PC-9 (cell line): ENCODE measurements at regions not wholly inside any gene's neighbourhood (a gene's known extent, or its start where the extent isn't known, plus 50 kb on each side); places are given as distances from the start of the nearest gene placed in this dataset.

ENCODE experiments used
- BruUV-seq: library from RNA; stranded (reverse); fragments of 400-500 nt; replicated peaks from 2 replicates; lab custom pipeline; 2021; lab: Mats Ljungman, UMichigan
- CTCF ChIA-PET: fragments of 300-600 bp; sonication (Branson Sonifier 250); formaldehyde crosslinking; loops from one replicate; lab custom pipeline; 2022; ENCODE audit warnings: antibody characterized with exemption; lab: Charles Lee
- POLR2A ChIA-PET: fragments of 300-600 bp; sonication (Branson Sonifier 250); formaldehyde crosslinking; loops from one replicate; lab custom pipeline; 2022; ENCODE audit warnings: antibody characterized with exemption; ENCODE audit not compliant: unreplicated experiment; lab: Charles Lee
- DNase-seq, 2 experiments: peaks; one replicate each; pipeline versions ENCODE4 v3.0.0 to v3.0.0-alpha.2; 2015 to 2022; ENCODE audit warnings: mixed read lengths in 1 of 2
- H2AFZ ChIP-seq: fragments of 200-600 bp; sonication (generic); 2 replicates; pipeline ENCODE4 v1.8.1; 2017; ENCODE audit warnings: antibody characterized with exemption
- H3F3A ChIP-seq: fragments of 200-600 bp; sonication (generic); 2 replicates; pipeline ENCODE4 v1.8.1; 2017; ENCODE audit warnings: antibody characterized with exemption, mild to moderate bottlenecking, low read depth; ENCODE audit not compliant: insufficient read depth
- H3K27ac ChIP-seq: fragments of 200-600 bp; sonication (generic); 2 replicates; pipeline ENCODE4 v1.6.1; 2016; ENCODE audit warnings: mixed run types
- H3K27me3 ChIP-seq: fragments of 200-600 bp; sonication (generic); 2 replicates; pipeline ENCODE4 v1.6.1; 2016; ENCODE audit warnings: low read depth, mixed run types; ENCODE audit not compliant: insufficient read depth
- H3K36me3 ChIP-seq: fragments of 200-600 bp; sonication (generic); 2 replicates; pipeline ENCODE4 v1.6.1; 2016; ENCODE audit warnings: low read depth, mixed run types
- H3K4me1 ChIP-seq: fragments of 200-600 bp; sonication (generic); replicated peaks from 2 replicates; pipeline ENCODE4 v1.6.1; 2016; ENCODE audit warnings: mixed run types; ENCODE audit not compliant: insufficient read depth
- H3K4me2 ChIP-seq: fragments of 200-600 bp; sonication (generic); 2 replicates; pipeline ENCODE4 v1.6.1; 2017; ENCODE audit warnings: mixed run types
- H3K4me3 ChIP-seq: fragments of 200-600 bp; sonication (generic); 2 replicates; pipeline ENCODE4 v1.6.1; 2016; ENCODE audit warnings: mixed run types
- H3K79me2 ChIP-seq: fragments of 200-600 bp; sonication (generic); 2 replicates; pipeline ENCODE4 v1.6.1; 2017; ENCODE audit warnings: low read depth, mixed run types
- H3K9me2 ChIP-seq: fragments of 200-600 bp; sonication (generic); 2 replicates; pipeline ENCODE4 v1.8.1; 2017; ENCODE audit warnings: mild to moderate bottlenecking; ENCODE audit not compliant: insufficient read depth
- H3K9me3 ChIP-seq: fragments of 200-600 bp; sonication (generic); 2 replicates; pipeline ENCODE4 v1.8.1; 2016; ENCODE audit warnings: low read depth; ENCODE audit not compliant: insufficient read depth
- H4K20me1 ChIP-seq: fragments of 200-600 bp; sonication (generic); 2 replicates; pipeline ENCODE4 v1.8.1; 2017; ENCODE audit not compliant: insufficient read depth
- CTCF ChIP-seq: fragments of 200-600 bp; sonication (generic); conservative IDR thresholded peaks from 2 replicates; pipeline ENCODE4 v1.6.1; 2017; ENCODE audit warnings: mixed run types, antibody characterized with exemption, mild to moderate bottlenecking, moderate library complexity
- EZH2 ChIP-seq: fragments of 200-600 bp; sonication (generic); IDR thresholded peaks from 2 replicates; pipeline ENCODE4 v1.8.0; 2017; ENCODE audit warnings: antibody characterized with exemption, low read depth
- intact Hi-C: fragments of 100-400 bp; cut with micrococcal nuclease; formaldehyde crosslinking; loops from one replicate; pipeline ENCODE4 v1.10.0; 2022; ENCODE audit not compliant: unreplicated experiment

- Histone ChIP-seq H3K36me3 (no peaks in the 10 kb centered on the region), H3K27ac (no peak overlapping the region), H3K4me3 (no peak overlapping the region), H3K9me3 (no peaks in the 10 kb centered on the region), H3K27me3 (no peaks in the 10 kb centered on the region), H3K4me1 (no peaks in the 10 kb centered on the region), H3F3A (no peaks in the 10 kb centered on the region), H2AFZ (no peak overlapping the region), H3K79me2 (no peaks in the 10 kb centered on the region), H3K9me2 (no peaks in the 10 kb centered on the region), H3K4me2 (no peak overlapping the region), H4K20me1 (no peaks in the 10 kb centered on the region)
- intact Hi-C loops, result no loop called here
- no peak for TF ChIP-seq CTCF
- TF ChIP-seq EZH2, result no peak
- ChIA-PET POLR2A (no interaction called here), CTCF (no interaction called here)
- BruUV-seq, result no TSS peak
- DNase-seq, result no peak
These were observed 503.2 kb upstream of the PCDH20 start for GRCh38 chr13:61918841-61919240.

GRCh38 chr13:61916483-61916882, 500.8 kb upstream of the PCDH20 start:
- no peaks in the 10 kb centered on the region for H4K20me1 ChIP-seq
- intact Hi-C loops, result no loop called here
- CTCF ChIA-PET, result no interaction called here

GRCh38 chr13:61913183-61913582, 497.5 kb upstream of the PCDH20 start:
- Histone ChIP-seq H3K79me2 (no peaks in the 10 kb centered on the region), H3K4me3 (no peak overlapping the region), H3K27me3 (no peaks in the 10 kb centered on the region), H3K27ac (no peak overlapping the region), H3K4me2 (no peak overlapping the region), H3K36me3 (no peaks in the 10 kb centered on the region), H3F3A (no peaks in the 10 kb centered on the region), H3K9me3 (no peaks in the 10 kb centered on the region), H4K20me1 (no peaks in the 10 kb centered on the region), H3K9me2 (no peaks in the 10 kb centered on the region), H3K4me1 (no peaks in the 10 kb centered on the region), H2AFZ (no peak overlapping the region)
- DNase-seq, result no peak
- CTCF ChIA-PET, result no interaction called here
- intact Hi-C loops, result no loop called here
- TF ChIP-seq EZH2 (no peak), CTCF (no peak)
- BruUV-seq, result no TSS peak
- POLR2A ChIA-PET, result no interaction called here

More at GRCh38 chr13:61916483-61916882, 500.8 kb upstream of the PCDH20 start:
- Histone ChIP-seq H3K4me3 (no peak overlapping the region), H3K27ac (no peak overlapping the region), H3K4me1 (no peaks in the 10 kb centered on the region), H2AFZ (no peak overlapping the region), H3K79me2 (no peaks in the 10 kb centered on the region), H3K9me2 (no peaks in the 10 kb centered on the region), H3K36me3 (no peaks in the 10 kb centered on the region), H3F3A (no peaks in the 10 kb centered on the region), H3K4me2 (no peak overlapping the region), H3K27me3 (no peaks in the 10 kb centered on the region), H3K9me3 (no peaks in the 10 kb centered on the region)
- BruUV-seq, result no TSS peak
- no peak for DNase-seq
- POLR2A ChIA-PET, result no interaction called here
- TF ChIP-seq CTCF (no peak), EZH2 (no peak)
